Naive thymus-derived CD4-positive, alpha-beta T cell (primary cell): ENCODE measurements at regions not wholly inside any gene's neighbourhood (a gene's known extent, or its start where the extent isn't known, plus 50 kb on each side); places are given as distances from the start of the nearest gene placed in this dataset.

Source experiments
- ATAC-seq: fragments of 150-1000 bp; cut with Tn5 transposase; 2 replicates; pipeline ENCODE4 v1.10.0; 2021; ENCODE audit warnings: mild to moderate bottlenecking, moderate library complexity
- CTCF ChIA-PET: fragments of 350-600 bp; sonication (Branson Sonifier 250); formaldehyde crosslinking; loops from one replicate; lab custom pipeline; 2021; ENCODE audit warnings: antibody characterized with exemption; lab: Charles Lee
- POLR2A ChIA-PET: fragments of 350-600 bp; sonication (Branson Sonifier 250); formaldehyde crosslinking; loops from one replicate; lab custom pipeline; 2021; ENCODE audit warnings: antibody characterized with exemption, inconsistent platforms; lab: Charles Lee
- DNase-seq, 9 donors: peaks; one replicate each; pipeline versions ENCODE4 v3.0.0 to v3.0.0-alpha.2; 2020 to 2022; ENCODE audit warnings: mixed read lengths in 1 of 9
- H3K27ac ChIP-seq: one replicate; pipeline ENCODE4 v1.7.0; 2013; ENCODE audit warnings: mild to moderate bottlenecking, low read depth, low read length, moderate library complexity
- H3K27me3 ChIP-seq, 2 donors: one replicate each; pipeline ENCODE4 v1.7.0; 2013; ENCODE audit warnings: low read length in 2 of 2, mild to moderate bottlenecking in 2 of 2, moderate library complexity in 2 of 2; ENCODE audit not compliant: control insufficient read depth in 2 of 2, insufficient read depth in 2 of 2
- H3K36me3 ChIP-seq, 3 experiments: 1 replicate in 2 of 3; 2 replicates in 1 of 3; pipeline ENCODE4 v1.7.0; 2013; ENCODE audit warnings: low read length in 3 of 3, mild to moderate bottlenecking in 3 of 3, moderate library complexity in 1 of 3; ENCODE audit not compliant: insufficient read depth in 3 of 3, control insufficient read depth in 2 of 3
- H3K4me1 ChIP-seq, 2 donors: one replicate each; pipeline ENCODE4 v1.7.0; 2013; ENCODE audit warnings: low read length in 2 of 2, mild to moderate bottlenecking in 2 of 2, moderate library complexity in 1 of 2; ENCODE audit not compliant: control insufficient read depth in 2 of 2, insufficient read depth in 2 of 2
- H3K4me3 ChIP-seq: 2 replicates; pipeline ENCODE4 v1.7.0; 2013; ENCODE audit warnings: mild to moderate bottlenecking, low read length
- H3K9me3 ChIP-seq, 3 experiments: 1 replicate in 2 of 3; 2 replicates in 1 of 3; pipeline ENCODE4 v1.7.0; 2013; ENCODE audit warnings: low read length in 3 of 3; ENCODE audit not compliant: control insufficient read depth in 2 of 3
- H3K27ac Mint-ChIP-seq, 9 donors: one replicate each; pipeline ENCODE4 v1.8.0; 2020 to 2022; ENCODE audit warnings: mixed read lengths in 9 of 9, mild to moderate bottlenecking in 8 of 9, moderate library complexity in 5 of 9, inconsistent platforms in 2 of 9
- H3K27me3 Mint-ChIP-seq, 5 donors: one replicate each; pipeline ENCODE4 v1.8.0; 2021 to 2022; ENCODE audit warnings: mixed read lengths in 5 of 5, mild to moderate bottlenecking in 1 of 5
- H3K36me3 Mint-ChIP-seq, 5 donors: one replicate each; pipeline ENCODE4 v1.8.0; 2020 to 2022; ENCODE audit warnings: mixed read lengths in 5 of 5, mild to moderate bottlenecking in 3 of 5, inconsistent platforms in 1 of 5
- H3K4me1 Mint-ChIP-seq, 7 donors: one replicate each; pipeline ENCODE4 v1.8.0; 2020 to 2022; ENCODE audit warnings: mixed read lengths in 7 of 7, mild to moderate bottlenecking in 3 of 7, inconsistent platforms in 1 of 7
- H3K4me3 Mint-ChIP-seq, 10 donors: one replicate each; pipeline ENCODE4 v1.8.0; 2020 to 2022; ENCODE audit warnings: mild to moderate bottlenecking in 10 of 10, mixed read lengths in 10 of 10, moderate library complexity in 6 of 10, inconsistent platforms in 2 of 10
- H3K9me3 Mint-ChIP-seq, 11 donors: one replicate each; pipeline ENCODE4 v1.8.0; 2020 to 2022; ENCODE audit warnings: mixed read lengths in 11 of 11, mild to moderate bottlenecking in 4 of 11, inconsistent platforms in 1 of 11, moderate library complexity in 1 of 11
- intact Hi-C, 2 donors: fragments of 100-400 bp; cut with micrococcal nuclease; formaldehyde crosslinking; loops; one replicate each; pipeline ENCODE4 v1.15.1; 2023

DNA sequence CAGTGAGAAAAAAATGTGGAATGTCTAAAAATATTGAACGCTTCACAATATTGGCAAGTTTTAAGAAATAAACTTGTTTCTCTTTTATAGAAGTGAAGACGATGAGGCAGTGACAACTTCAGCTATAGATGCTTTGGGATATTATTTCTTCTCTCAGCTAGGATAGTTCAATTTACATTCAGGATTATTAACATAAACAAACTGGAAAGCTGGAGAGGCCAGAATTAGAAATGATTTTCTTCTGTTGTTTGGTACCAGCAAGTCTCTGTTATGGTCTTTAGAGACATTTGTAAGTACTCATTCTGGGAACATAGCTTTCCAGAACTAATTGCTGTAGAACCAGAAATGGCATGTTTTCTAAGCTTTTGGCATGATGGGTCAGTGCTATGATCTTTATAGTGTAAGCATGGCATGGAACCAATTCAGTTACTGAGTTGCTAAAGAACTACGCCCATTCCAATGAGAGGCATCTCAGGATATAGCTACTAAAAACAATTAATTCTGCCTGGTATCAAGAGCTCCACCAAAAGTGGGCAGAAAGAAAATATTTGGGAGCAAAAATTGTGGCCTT is 599.5 kb upstream of the B3GALT2 start:
- Histone ChIP-seq H3K36me3 (no peaks in the 10 kb centered on the region), H3K4me1 (no peaks in the 10 kb centered on the region), H3K27ac (no peak overlapping the region), H3K9me3 (no peaks in the 10 kb centered on the region), H3K4me3 (no peak overlapping the region), H3K27me3 (no peaks in the 10 kb centered on the region)
- intact Hi-C loops = no loop called here
- peaks cover 0 to 3% (median 0%) of the 10 kb centered on the region in 7 donors for H3K4me1 Mint-ChIP-seq
- peaks cover 0 to 2% (median 0%) of the 10 kb centered on the region in 5 donors for H3K36me3 Mint-ChIP-seq
- ChIA-PET POLR2A (no interaction called here), CTCF (no interaction called here)
- H3K27me3 Mint-ChIP-seq = no peaks in the 10 kb centered on the region
- no peak overlapping the region for H3K4me3 Mint-ChIP-seq
- peaks cover 0 to 3% (median 0%) of the 10 kb centered on the region in 11 donors for H3K9me3 Mint-ChIP-seq
- ATAC-seq = no peak
- H3K27ac Mint-ChIP-seq = no peak overlapping the region
- no peak for DNase-seq

DNA sequence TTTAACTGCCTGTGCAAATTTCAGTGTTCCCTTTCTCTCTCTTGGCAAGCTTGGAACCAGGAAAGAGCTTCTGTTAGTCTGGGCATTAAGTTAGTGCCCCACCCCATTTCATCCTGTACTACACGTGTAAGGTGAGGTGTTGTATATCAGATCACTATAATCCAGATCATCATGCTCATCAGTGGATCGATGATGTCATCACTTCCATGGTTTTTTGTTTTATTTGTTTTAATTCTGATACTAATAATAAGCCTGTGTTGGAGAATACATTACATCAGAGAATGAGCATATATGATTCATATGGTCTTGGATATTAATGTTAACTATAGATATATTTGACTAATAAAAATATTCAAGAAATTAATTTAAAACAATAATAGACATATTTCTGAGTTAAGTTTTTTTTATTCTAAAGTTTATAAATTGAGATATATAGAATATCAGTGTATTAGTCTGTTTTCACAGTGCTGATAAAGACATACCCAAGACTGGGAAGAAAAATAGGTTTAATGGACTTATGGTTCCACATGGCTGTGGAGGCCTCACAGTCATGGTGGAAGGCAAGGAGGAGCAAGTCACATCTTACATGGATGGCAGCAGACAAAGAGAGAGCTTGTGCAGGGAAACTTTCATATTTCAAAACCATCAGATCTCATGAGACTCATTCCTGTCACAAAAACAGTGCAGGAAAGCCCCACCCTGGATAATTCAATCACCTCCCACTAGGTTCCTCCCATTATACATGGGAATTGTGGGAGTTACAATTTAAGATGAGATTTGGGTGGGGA is 588.3 kb upstream of the B3GALT2 start:
- H3K27me3 ChIP-seq = no peaks in the 10 kb centered on the region
- H3K4me3 Mint-ChIP-seq = no peak overlapping the region
- intact Hi-C loops = no loop called here
- no peak overlapping the region for H3K27ac ChIP-seq
- H3K27ac Mint-ChIP-seq = no peak overlapping the region
- H3K4me1 Mint-ChIP-seq = peaks cover 0 to 15% (median 8%) of the 10 kb centered on the region in 7 donors
- H3K9me3 ChIP-seq = no peaks in the 10 kb centered on the region
- H3K27me3 Mint-ChIP-seq = no peaks in the 10 kb centered on the region
- ATAC-seq (no peak), DNase-seq (no peak)
- ChIA-PET CTCF (interaction anchor here (0.5 kb wide), 1 partner anchor 147 kb away, joined by 3 read pairs; no protein-coding TSS in a partner anchor), POLR2A (no interaction called here)
- H3K9me3 Mint-ChIP-seq = peaks cover 0 to 30% (median 8%) of the 10 kb centered on the region in 11 donors
- H3K36me3 ChIP-seq = no peaks in the 10 kb centered on the region
- H3K4me3 ChIP-seq = no peak overlapping the region
- peaks cover 0 to 19% (median 6%) of the 10 kb centered on the region in 5 donors for H3K36me3 Mint-ChIP-seq
- no peaks in the 10 kb centered on the region for H3K4me1 ChIP-seq

DNA sequence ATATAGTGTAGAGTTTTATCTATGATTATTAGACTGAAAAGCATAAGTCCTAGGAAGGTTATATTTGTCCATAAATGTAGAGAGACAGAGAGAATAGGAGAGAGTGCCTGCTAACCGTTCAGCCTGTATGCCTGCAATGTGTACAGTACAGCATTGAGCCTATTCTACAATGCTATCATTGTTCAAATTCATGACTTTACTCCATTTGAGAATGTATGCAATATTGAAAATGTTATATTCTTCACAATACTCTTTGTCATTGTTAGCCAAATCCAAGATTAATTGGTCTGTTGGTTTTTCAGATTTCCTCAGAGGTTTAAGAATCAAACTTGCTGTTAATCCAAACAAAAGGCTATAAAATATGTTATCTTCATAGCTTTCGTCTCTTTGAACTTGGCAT is 585.2 kb upstream of the B3GALT2 start:
- ChIA-PET POLR2A (no interaction called here), CTCF (no interaction called here)
- no peak for ATAC-seq
- Histone ChIP-seq H3K9me3 (no peaks in the 10 kb centered on the region), H3K4me1 (no peaks in the 10 kb centered on the region), H3K4me3 (no peak overlapping the region), H3K27ac (no peak overlapping the region), H3K27me3 (no peaks in the 10 kb centered on the region), H3K36me3 (no peaks in the 10 kb centered on the region)
- Mint-ChIP-seq H3K4me1 (peaks cover 0 to 15% (median 8%) of the 10 kb centered on the region in 7 donors), H3K27me3 (no peaks in the 10 kb centered on the region), H3K4me3 (no peak overlapping the region), H3K27ac (no peak overlapping the region), H3K9me3 (peaks cover 0 to 28% (median 8%) of the 10 kb centered on the region in 11 donors), H3K36me3 (peaks cover 0 to 17% (median 4%) of the 10 kb centered on the region in 5 donors)
- no peak for DNase-seq
- intact Hi-C loops = no loop called here

DNA sequence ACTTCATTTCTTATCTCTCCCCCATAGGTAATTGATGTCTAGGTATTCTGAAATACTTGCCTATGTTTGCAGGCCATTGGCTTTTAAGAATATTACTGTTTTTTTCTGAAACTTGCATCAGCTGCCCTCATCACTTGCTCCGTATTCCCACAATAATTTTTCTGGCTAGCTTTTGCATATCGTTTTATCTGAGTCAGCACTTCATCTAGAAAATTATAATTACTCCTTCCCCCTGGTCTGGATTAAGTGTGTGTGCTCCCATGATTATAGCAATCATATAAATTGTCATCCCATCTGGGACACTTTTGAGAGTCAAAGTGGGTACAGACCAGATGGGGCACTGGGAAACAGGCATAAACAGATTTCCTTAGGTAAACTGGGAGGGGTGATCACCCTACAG is 583.2 kb upstream of the B3GALT2 start:
- H3K9me3 Mint-ChIP-seq = peaks cover 0 to 9% (median 0%) of the 10 kb centered on the region in 11 donors
- CTCF ChIA-PET = no interaction called here
- H3K4me1 Mint-ChIP-seq = peaks cover 0 to 15% (median 8%) of the 10 kb centered on the region in 7 donors
- Histone ChIP-seq H3K9me3 (no peaks in the 10 kb centered on the region), H3K27ac (no peak overlapping the region), H3K4me3 (no peak overlapping the region), H3K27me3 (no peaks in the 10 kb centered on the region), H3K4me1 (no peaks in the 10 kb centered on the region), H3K36me3 (no peaks in the 10 kb centered on the region)
- DNase-seq (no peak), ATAC-seq (no peak)
- no peaks in the 10 kb centered on the region for H3K27me3 Mint-ChIP-seq
- peaks cover 0 to 8% (median 0%) of the 10 kb centered on the region in 5 donors for H3K36me3 Mint-ChIP-seq
- H3K27ac Mint-ChIP-seq = no peak overlapping the region
- intact Hi-C loops = no loop called here
- no peak overlapping the region for H3K4me3 Mint-ChIP-seq
- POLR2A ChIA-PET = interaction anchor here (0.6 kb wide), 1 partner anchor 298 kb away, joined by 4 read pairs; no protein-coding TSS in a partner anchor

DNA sequence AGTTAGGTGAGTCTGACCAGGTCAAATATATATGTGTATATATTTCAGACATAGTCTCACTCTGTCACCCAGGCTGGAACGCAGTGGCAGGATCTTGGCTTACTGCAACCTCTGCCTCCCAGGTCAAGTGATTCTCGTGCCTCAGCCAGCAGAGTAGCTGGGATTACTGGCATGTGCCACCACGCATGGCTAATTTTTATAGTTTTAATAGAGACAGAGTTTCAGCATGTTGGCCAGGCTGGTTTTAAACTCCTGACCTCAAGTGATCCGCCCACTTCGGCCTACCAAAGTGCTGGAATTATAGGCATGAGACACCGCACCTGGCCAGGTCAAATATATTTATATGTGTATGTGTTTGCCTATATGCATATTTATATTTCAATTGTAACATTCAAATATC is 581.5 kb upstream of the B3GALT2 start:
- H3K9me3 Mint-ChIP-seq = peaks cover 0 to under 1% (median 0%) of the 10 kb centered on the region in 11 donors
- CTCF ChIA-PET = interaction anchor here (0.7 kb wide), 1 partner anchor 10 kb away, joined by 3 read pairs; no protein-coding TSS in a partner anchor
- Histone ChIP-seq H3K36me3 (no peaks in the 10 kb centered on the region), H3K27me3 (no peaks in the 10 kb centered on the region), H3K9me3 (no peaks in the 10 kb centered on the region), H3K4me3 (no peak overlapping the region), H3K4me1 (no peaks in the 10 kb centered on the region), H3K27ac (no peak overlapping the region)
- peaks cover 0 to 1% (median 0%) of the 10 kb centered on the region in 5 donors for H3K36me3 Mint-ChIP-seq
- H3K4me1 Mint-ChIP-seq = peaks cover 0 to 4% (median 0%) of the 10 kb centered on the region in 7 donors
- no peaks in the 10 kb centered on the region for H3K27me3 Mint-ChIP-seq
- H3K27ac Mint-ChIP-seq = no peak overlapping the region
- no peak overlapping the region for H3K4me3 Mint-ChIP-seq
- intact Hi-C loops = no loop called here
- DNase-seq (no peak), ATAC-seq (no peak)
- POLR2A ChIA-PET = no interaction called here

DNA sequence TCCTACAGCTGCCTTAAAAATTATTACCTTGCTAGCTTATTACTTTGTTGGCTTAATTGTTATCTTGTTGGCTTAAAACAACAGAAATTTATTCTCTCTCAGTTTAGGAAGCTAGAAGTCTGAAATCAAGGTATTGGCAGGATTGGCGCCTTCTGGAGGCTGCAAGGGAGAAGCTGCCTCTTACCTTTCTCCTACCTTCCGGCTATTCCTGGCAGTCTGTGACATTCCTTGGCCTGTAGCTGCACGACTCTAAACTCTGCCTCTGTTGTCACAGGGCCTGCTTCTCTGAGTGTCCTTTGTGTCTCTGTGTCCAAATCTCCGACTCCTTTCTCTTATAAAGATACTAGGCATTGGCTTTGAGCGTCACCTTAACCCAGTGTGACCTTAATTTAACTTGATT is 579.9 kb upstream of the B3GALT2 start:
- Mint-ChIP-seq H3K27ac (no peak overlapping the region), H3K4me1 (peaks cover 0 to 4% (median 0%) of the 10 kb centered on the region in 7 donors), H3K27me3 (no peaks in the 10 kb centered on the region), H3K4me3 (no peak overlapping the region), H3K9me3 (no peaks in the 10 kb centered on the region), H3K36me3 (peaks cover 0 to 1% (median 0%) of the 10 kb centered on the region in 5 donors)
- ChIA-PET POLR2A (no interaction called here), CTCF (interaction anchor here (0.8 kb wide), 1 partner anchor 10 kb away, joined by 3 read pairs; no protein-coding TSS in a partner anchor)
- DNase-seq (no peak), ATAC-seq (no peak)
- intact Hi-C loops = no loop called here
- no peaks in the 10 kb centered on the region for H3K9me3 ChIP-seq
- H3K36me3 ChIP-seq = no peaks in the 10 kb centered on the region
- no peak overlapping the region for H3K27ac ChIP-seq
- H3K4me3 ChIP-seq = no peak overlapping the region
- no peaks in the 10 kb centered on the region for H3K4me1 ChIP-seq
- no peaks in the 10 kb centered on the region for H3K27me3 ChIP-seq
